Uterus (tissue), 3 donors: ENCODE measurements at regions not wholly inside any gene's neighbourhood (a gene's known extent, or its start where the extent isn't known, plus 50 kb on each side); places are given as distances from the start of the nearest gene placed in this dataset.

ENCODE experiments used
- DNase-seq, 2 donors: peaks; one replicate each; pipeline ENCODE4 v3.0.0-alpha.2; 2019 to 2020
- H3K27ac ChIP-seq, 2 donors: fragments of 200-600 bp; sonication (generic); 1 replicate in 1 of 2; 2 replicates in 1 of 2; pipeline ENCODE4 v1.5.1; 2016 to 2018
- H3K27me3 ChIP-seq, 2 donors: fragments of 200-600 bp; sonication (generic); one replicate each; pipeline ENCODE4 v1.5.1; 2018 to 2019; ENCODE audit warnings: control low read depth in 1 of 2
- H3K36me3 ChIP-seq, 2 donors: fragments of 200-600 bp; sonication (generic); one replicate each; pipeline ENCODE4 v1.5.1; 2019; ENCODE audit warnings: control low read depth in 1 of 2
- H3K4me1 ChIP-seq, 2 donors: fragments of 200-600 bp; sonication (generic); one replicate each; pipeline ENCODE4 v1.5.1; 2018 to 2019; ENCODE audit warnings: control low read depth in 1 of 2
- H3K4me3 ChIP-seq, 2 donors: fragments of 200-600 bp; sonication (generic); 1 replicate in 1 of 2; 2 replicates in 1 of 2; pipeline ENCODE4 v1.5.1; 2018 to 2019; ENCODE audit warnings: mild to moderate bottlenecking in 1 of 2
- H3K9me3 ChIP-seq, 2 donors: fragments of 200-600 bp; sonication (generic); one replicate each; pipeline ENCODE4 v1.5.1; 2019; ENCODE audit warnings: control low read depth in 1 of 2
- POLR2A ChIP-seq, 2 donors: fragments of 450-650 bp; IDR thresholded peaks; one replicate each; pipeline ENCODE4 v1.6.1; 2016; ENCODE audit warnings: antibody characterized with exemption in 2 of 2, mild to moderate bottlenecking in 1 of 2, moderate library complexity in 1 of 2
- intact Hi-C: fragments of 100-400 bp; cut with DNase I; formaldehyde crosslinking; loops from one replicate; pipeline ENCODE4 v1.15.1; 2023; ENCODE audit warnings: low total_unique reads
- TF ChIP-seq, protein P1 (sequence below), 4 experiments: fragments of 200-600 bp in 2 of 4; fragments of 450-650 bp in 2 of 4; sonication (generic) in 2 of 4; IDR thresholded peaks; one replicate each; pipeline ENCODE4 v1.5.1; 2016 to 2019; ENCODE audit warnings: antibody characterized with exemption in 4 of 4, mild to moderate bottlenecking in 2 of 4, moderate library complexity in 1 of 4
- donor health status: DM: yes; HTN: yes; CAD: no.

DNA sequence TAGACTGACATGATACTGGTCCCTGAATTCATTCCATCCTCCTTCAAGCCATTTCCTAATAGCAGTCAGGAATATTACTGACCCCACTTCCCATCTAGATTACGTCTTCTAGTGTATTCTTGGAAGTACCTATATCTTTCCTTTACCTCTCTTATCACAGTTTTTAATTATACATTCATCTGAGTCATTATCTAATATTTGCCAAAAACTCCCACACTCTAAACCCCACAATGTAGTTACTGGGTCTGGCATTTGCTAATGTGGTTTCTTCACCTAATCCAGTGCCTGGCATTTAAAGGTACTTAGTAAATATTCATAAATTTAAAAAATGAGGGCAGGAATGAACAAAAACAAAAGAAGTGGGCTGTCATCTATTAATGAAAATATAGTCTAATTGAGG is 441.8 kb upstream of the SETBP1 start:
- H3K4me1 ChIP-seq: no peaks in the 10 kb centered on the region
- H3K27ac ChIP-seq: no peak overlapping the region
- no peak overlapping the region for H3K4me3 ChIP-seq
- no peak for TF ChIP-seq POLR2A (IDR thresholded peaks at IDR 0.05)
- TF ChIP-seq, protein P1, sequence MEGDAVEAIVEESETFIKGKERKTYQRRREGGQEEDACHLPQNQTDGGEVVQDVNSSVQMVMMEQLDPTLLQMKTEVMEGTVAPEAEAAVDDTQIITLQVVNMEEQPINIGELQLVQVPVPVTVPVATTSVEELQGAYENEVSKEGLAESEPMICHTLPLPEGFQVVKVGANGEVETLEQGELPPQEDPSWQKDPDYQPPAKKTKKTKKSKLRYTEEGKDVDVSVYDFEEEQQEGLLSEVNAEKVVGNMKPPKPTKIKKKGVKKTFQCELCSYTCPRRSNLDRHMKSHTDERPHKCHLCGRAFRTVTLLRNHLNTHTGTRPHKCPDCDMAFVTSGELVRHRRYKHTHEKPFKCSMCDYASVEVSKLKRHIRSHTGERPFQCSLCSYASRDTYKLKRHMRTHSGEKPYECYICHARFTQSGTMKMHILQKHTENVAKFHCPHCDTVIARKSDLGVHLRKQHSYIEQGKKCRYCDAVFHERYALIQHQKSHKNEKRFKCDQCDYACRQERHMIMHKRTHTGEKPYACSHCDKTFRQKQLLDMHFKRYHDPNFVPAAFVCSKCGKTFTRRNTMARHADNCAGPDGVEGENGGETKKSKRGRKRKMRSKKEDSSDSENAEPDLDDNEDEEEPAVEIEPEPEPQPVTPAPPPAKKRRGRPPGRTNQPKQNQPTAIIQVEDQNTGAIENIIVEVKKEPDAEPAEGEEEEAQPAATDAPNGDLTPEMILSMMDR (IDR thresholded peaks at IDR 0.05): no peak
- H3K27me3 ChIP-seq: no peaks in the 10 kb centered on the region
- no peaks in the 10 kb centered on the region for H3K36me3 ChIP-seq
- intact Hi-C loops: no loop called here
- H3K9me3 ChIP-seq: no peaks in the 10 kb centered on the region
- DNase-seq: no peak

DNA sequence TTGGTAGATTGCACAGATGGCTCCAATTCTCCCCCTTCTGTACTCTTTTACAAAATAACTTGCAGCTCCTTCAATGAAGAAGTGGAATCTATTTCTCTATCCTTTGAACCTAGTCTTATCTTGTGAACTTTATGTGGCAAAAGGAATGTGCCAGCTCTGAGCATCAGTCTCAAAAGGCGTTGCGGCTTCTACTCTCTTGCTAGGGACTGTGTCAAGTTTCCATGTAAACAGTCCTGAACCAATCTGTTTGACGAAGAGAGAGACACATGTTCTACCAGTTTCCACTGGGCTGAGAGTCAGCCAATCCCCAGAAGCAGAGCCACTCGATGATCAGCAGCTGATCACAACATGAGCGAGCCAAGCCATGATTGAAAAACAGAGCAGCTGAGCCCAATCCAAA is 439.7 kb upstream of the SETBP1 start:
- no peaks in the 10 kb centered on the region for H3K4me1 ChIP-seq
- intact Hi-C loops: no loop called here
- no peaks in the 10 kb centered on the region for H3K36me3 ChIP-seq
- no peak for DNase-seq
- no peak overlapping the region for H3K27ac ChIP-seq
- TF ChIP-seq POLR2A (IDR thresholded peaks at IDR 0.05): no peak
- TF ChIP-seq, protein P1 (IDR thresholded peaks at IDR 0.05): no peak
- no peak overlapping the region for H3K4me3 ChIP-seq
- H3K9me3 ChIP-seq: no peaks in the 10 kb centered on the region
- H3K27me3 ChIP-seq: no peaks in the 10 kb centered on the region

DNA sequence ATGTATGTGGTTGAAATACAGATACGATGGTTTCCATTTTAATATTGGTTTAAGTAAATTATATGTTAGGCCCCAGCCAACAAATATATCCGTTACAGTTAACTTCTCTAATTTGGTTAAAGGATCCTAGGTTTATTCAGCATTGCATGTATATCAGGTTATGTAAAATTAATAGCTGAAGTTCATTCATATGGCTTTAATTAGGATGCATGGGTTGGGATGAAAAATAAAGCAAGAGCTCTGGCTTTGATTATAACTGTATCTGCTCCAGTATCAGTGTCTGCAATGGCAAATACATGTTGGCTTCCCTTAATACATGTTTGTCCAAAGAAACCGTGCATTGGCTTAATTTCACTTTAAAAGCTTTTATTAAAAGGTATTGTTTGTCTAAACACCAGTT is 435.7 kb upstream of the SETBP1 start:
- no peaks in the 10 kb centered on the region for H3K4me1 ChIP-seq
- DNase-seq: no peak
- intact Hi-C loops: no loop called here
- H3K36me3 ChIP-seq: no peaks in the 10 kb centered on the region
- no peaks in the 10 kb centered on the region for H3K9me3 ChIP-seq
- TF ChIP-seq POLR2A (IDR thresholded peaks at IDR 0.05): no peak
- TF ChIP-seq, protein P1 (IDR thresholded peaks at IDR 0.05): no peak
- H3K27me3 ChIP-seq: no peaks in the 10 kb centered on the region
- H3K27ac ChIP-seq: no peak overlapping the region
- H3K4me3 ChIP-seq: no peak overlapping the region

DNA sequence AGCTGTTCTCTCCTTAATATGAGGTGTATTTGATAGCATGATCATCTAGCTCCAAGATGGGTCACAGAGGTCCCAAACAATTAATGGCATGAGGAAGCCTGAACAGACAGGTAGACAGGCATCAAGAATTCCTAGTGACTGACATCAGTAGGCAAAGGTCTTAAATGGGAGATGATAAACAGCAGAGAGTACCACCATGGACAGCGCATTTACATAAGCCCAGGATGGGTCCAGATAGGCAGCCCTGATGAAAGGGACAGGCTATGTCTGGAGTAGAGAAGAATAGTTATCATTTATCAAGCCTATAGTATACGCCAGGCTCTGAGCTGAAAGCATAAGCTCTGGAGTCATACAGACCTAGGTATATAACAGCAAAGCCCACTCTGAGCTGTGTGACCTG is 434.7 kb upstream of the SETBP1 start:
- Histone ChIP-seq H3K36me3 (no peaks in the 10 kb centered on the region), H3K27ac (no peak overlapping the region), H3K27me3 (no peaks in the 10 kb centered on the region), H3K9me3 (no peaks in the 10 kb centered on the region), H3K4me1 (no peaks in the 10 kb centered on the region), H3K4me3 (no peak overlapping the region)
- no peak for DNase-seq
- TF ChIP-seq, protein P1 (IDR thresholded peaks at IDR 0.05): no peak
- no peak for TF ChIP-seq POLR2A (IDR thresholded peaks at IDR 0.05)
- intact Hi-C loops: no loop called here

DNA sequence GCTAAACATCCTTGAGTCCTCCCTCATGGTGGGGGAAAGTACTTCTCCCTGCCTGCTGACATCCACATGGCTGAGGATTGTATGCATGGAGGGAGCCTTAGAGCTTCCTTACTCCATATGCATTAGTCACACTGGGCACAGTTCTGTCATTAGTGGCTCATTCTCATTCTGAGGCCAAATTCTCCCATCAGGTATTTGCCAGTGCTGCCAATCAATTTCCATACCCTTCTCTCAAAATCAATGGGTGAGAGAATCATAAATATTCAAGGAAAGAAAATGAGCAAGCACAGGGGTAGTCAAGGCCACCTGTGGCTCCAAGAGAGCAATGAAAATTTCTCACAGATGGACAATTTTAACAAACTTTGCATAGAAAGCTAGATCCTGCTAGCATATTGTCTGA is 422.6 kb upstream of the SETBP1 start:
- H3K27ac ChIP-seq: no peak overlapping the region
- TF ChIP-seq, protein P1 (IDR thresholded peaks at IDR 0.05): no peak
- TF ChIP-seq POLR2A (IDR thresholded peaks at IDR 0.05): no peak
- no peaks in the 10 kb centered on the region for H3K27me3 ChIP-seq
- H3K4me3 ChIP-seq: no peak overlapping the region
- no peaks in the 10 kb centered on the region for H3K36me3 ChIP-seq
- no peaks in the 10 kb centered on the region for H3K9me3 ChIP-seq
- intact Hi-C loops: no loop called here
- DNase-seq: no peak
- H3K4me1 ChIP-seq: peaks cover 0 to 4% of the 10 kb centered on the region in 2 donors
